Suprapubic skin (tissue), 4 donors: ENCODE measurements at regions not wholly inside any gene's neighbourhood (a gene's known extent, or its start where the extent isn't known, plus 50 kb on each side); places are given as distances from the start of the nearest gene placed in this dataset.

Source experiments
- DNase-seq, 2 donors: peaks; one replicate each; pipeline ENCODE4 v3.0.0-alpha.2; 2019; ENCODE audit warnings: low spot score in 2 of 2
- H3K27ac ChIP-seq: fragments of 200-600 bp; sonication (generic); one replicate; pipeline ENCODE4 v1.5.1; 2019
- H3K27me3 ChIP-seq: fragments of 200-600 bp; sonication (generic); one replicate; pipeline ENCODE4 v1.5.1; 2019
- H3K36me3 ChIP-seq: fragments of 200-600 bp; sonication (generic); one replicate; pipeline ENCODE4 v1.5.1; 2019
- H3K4me1 ChIP-seq: fragments of 200-600 bp; sonication (generic); one replicate; pipeline ENCODE4 v1.5.1; 2019
- H3K4me3 ChIP-seq: fragments of 200-600 bp; sonication (generic); one replicate; pipeline ENCODE4 v1.5.1; 2019; ENCODE audit warnings: mild to moderate bottlenecking
- H3K9me3 ChIP-seq: fragments of 200-600 bp; sonication (generic); one replicate; pipeline ENCODE4 v1.5.1; 2019
- CTCF ChIP-seq, 2 donors: fragments of 200-600 bp in 1 of 2; fragments of 450-650 bp in 1 of 2; sonication (generic) in 1 of 2; IDR thresholded peaks; one replicate each; pipeline ENCODE4 v1.5.1; 2016 to 2019; ENCODE audit warnings: antibody characterized with exemption in 2 of 2, mild to moderate bottlenecking in 1 of 2, moderate library complexity in 1 of 2
- EP300 ChIP-seq: sonication (generic); formaldehyde crosslinking; IDR thresholded peaks from one replicate; pipeline ENCODE4 v1.6.1; 2017; ENCODE audit warnings: antibody characterized with exemption
- POLR2A ChIP-seq, 2 donors: fragments of 450-650 bp; IDR thresholded peaks; one replicate each; pipeline ENCODE4 v1.6.1; 2017; ENCODE audit warnings: antibody characterized with exemption in 2 of 2, mild to moderate bottlenecking in 2 of 2, moderate library complexity in 2 of 2
- POLR2AphosphoS5 ChIP-seq, 3 donors: sonication (generic); formaldehyde crosslinking; IDR thresholded peaks; one replicate each; pipeline ENCODE4 v1.6.1; 2017; ENCODE audit warnings: antibody characterized with exemption in 3 of 3
- WGBS: methylation state at CpG from one replicate; pipeline ENCODE4 v1.1.5; 2018; 5-methylcytosine and 5-hydroxymethylcytosine counted together

DNA sequence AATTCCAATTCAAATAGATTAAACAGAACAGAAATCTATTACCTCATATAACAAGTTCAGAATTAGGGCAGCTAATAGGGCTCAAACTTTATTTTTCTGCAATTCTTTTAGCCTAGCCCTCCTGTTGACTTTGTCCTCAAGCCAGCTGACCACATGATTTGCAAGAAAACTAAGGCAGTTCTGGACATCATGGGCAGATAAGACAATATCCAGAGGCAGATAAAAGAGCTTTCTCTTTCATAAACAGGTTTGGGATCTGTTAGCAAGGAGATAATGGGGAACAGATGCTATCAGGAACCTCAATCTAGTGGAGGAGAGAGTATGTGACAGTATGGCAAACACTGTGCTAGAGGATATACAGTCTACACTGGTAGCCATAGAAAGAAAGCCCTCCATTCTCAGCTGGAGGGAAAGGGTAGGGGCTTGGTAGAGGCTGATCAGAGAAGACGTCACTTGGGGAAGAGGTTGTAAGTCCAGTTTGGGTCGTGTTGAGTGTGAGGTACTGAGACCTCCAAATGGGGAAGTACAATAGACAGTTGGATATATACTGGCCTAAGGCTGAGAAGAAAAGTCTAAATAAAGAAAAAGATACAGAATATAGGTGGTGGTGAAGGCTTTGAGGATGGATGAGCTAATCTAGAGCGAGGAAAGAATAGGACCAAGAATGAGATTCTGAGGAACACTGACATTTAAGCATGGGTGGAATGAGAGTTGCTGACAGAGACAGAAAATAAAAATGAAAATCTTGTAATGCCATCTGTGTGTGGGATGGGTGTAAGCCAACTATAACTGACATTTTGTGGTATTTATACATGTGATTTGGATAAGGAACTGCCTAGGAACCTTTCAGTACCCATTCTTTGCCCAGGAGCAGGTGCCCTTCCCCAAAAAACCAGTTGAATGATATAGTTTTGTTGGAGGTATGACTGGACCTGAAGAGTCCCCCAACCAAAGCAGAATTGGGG lies 67.4 kb downstream of the CYB561 start:
- no peaks in the 10 kb centered on the region for H3K27me3 ChIP-seq
- H3K4me1 ChIP-seq: no peaks in the 10 kb centered on the region
- H3K4me3 ChIP-seq: no peak overlapping the region
- no peak overlapping the region for H3K27ac ChIP-seq
- H3K9me3 ChIP-seq: no peaks in the 10 kb centered on the region
- H3K36me3 ChIP-seq: peaks cover 18% of the 10 kb centered on the region
- WGBS: 86% methylated on average over 3 of the region's 3 CpGs
- DNase-seq: no peak
- TF ChIP-seq POLR2AphosphoS5 (IDR thresholded peaks at IDR 0.05) (no peak), POLR2A (IDR thresholded peaks at IDR 0.05) (no peak), EP300 (no peak), CTCF (IDR thresholded peaks at IDR 0.05) (no peak)

DNA sequence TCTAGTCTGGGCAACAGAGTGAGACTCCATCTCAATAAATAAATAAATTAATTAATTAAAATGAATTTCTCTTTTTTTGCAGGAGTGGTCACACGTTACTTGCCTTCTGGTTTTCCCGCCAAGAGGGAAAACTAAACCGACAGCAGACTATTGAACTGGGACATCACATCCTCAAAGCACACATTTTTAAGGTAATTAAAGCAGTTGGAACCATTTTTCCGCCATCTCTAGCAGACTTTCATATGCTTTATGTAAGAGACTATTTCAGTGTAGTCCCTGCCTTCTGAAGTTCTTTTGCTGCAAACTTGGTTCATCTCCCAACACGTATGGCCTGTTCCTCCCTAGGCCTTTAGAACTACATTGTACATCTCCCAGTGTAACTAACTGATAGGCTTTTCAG lies 66.5 kb downstream of the CYB561 start:
- Histone ChIP-seq H3K36me3 (peaks cover 18% of the 10 kb centered on the region), H3K4me3 (no peak overlapping the region), H3K4me1 (no peaks in the 10 kb centered on the region), H3K27me3 (no peaks in the 10 kb centered on the region), H3K9me3 (no peaks in the 10 kb centered on the region), H3K27ac (no peak overlapping the region)
- 96% methylated on average over 5 of the region's 5 CpGs for WGBS
- TF ChIP-seq POLR2AphosphoS5 (IDR thresholded peaks at IDR 0.05): no peak
- no peak for TF ChIP-seq CTCF (IDR thresholded peaks at IDR 0.05)
- TF ChIP-seq POLR2A (IDR thresholded peaks at IDR 0.05): no peak
- no peak for TF ChIP-seq EP300
- DNase-seq: no peak

DNA sequence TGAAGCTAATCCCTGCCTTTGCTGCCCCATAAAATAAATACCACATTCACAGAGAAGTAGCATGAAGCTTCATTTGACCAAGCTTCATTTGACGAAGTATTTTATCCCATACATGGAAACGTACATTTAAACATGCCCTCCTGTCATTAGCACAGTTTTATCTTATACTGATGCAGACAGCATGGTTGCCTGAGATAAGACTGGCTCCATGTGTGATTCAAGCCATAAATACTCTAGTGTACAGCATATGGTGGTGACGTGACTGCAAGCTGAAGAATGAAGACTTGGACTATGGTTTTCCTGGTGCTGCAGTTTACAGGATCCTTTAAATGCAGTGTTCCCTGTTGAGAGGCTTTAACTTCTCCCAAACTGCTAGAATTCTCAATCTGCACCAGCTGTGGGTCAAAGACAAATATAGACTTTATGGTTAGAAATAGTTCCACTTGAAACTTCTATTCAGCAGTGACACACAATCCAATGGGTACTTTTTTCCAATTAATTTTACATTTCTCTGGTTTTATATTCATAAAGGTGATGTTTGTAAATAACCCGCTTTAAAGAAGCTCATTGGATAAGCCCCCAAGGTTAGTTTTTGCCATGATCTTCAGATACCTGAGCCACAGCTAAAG lies 64.9 kb downstream of the CYB561 start:
- Histone ChIP-seq H3K4me3 (no peak overlapping the region), H3K36me3 (peaks cover 18% of the 10 kb centered on the region), H3K9me3 (no peaks in the 10 kb centered on the region), H3K27ac (no peak overlapping the region), H3K4me1 (no peaks in the 10 kb centered on the region), H3K27me3 (no peaks in the 10 kb centered on the region)
- TF ChIP-seq EP300 (no peak), CTCF (IDR thresholded peaks at IDR 0.05) (no peak), POLR2A (IDR thresholded peaks at IDR 0.05) (no peak), POLR2AphosphoS5 (IDR thresholded peaks at IDR 0.05) (no peak)
- WGBS: 78% methylated on average over 4 of the region's 4 CpGs
- no peak for DNase-seq

DNA sequence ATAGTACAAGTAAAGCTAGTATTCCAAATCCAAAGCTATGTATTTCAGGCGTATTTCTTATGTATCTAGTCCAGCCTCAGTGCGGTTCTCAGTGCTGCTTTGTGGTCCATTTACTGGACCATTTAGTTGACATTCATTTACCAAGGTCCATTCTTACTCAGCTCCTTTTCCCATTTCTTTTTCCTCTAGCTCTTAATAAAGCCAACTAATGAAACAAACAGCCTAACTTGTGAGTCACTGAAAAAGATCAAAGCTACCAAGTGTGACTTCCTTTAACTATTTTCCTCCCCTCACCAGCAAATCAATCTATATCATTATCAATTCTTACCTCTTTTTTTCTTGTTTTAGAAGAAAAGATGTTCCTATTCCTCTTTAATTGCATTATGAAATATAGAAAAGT lies 64.0 kb downstream of the CYB561 start:
- no peaks in the 10 kb centered on the region for H3K9me3 ChIP-seq
- no peaks in the 10 kb centered on the region for H3K27me3 ChIP-seq
- H3K4me3 ChIP-seq: no peak overlapping the region
- H3K27ac ChIP-seq: no peak overlapping the region
- TF ChIP-seq CTCF (IDR thresholded peaks at IDR 0.05) (no peak), POLR2A (IDR thresholded peaks at IDR 0.05) (no peak), EP300 (no peak), POLR2AphosphoS5 (IDR thresholded peaks at IDR 0.05) (no peak)
- H3K36me3 ChIP-seq: peaks cover 18% of the 10 kb centered on the region
- no peaks in the 10 kb centered on the region for H3K4me1 ChIP-seq
- WGBS: 97% methylated on average over 2 of the region's 2 CpGs
- no peak for DNase-seq
